ENCODE measurements at regions not wholly inside any gene's neighbourhood (a gene's known extent, or its start where the extent isn't known, plus 50 kb on each side); places are given as distances from the start of the nearest gene placed in this dataset.
"Not testable (repeated sequence)": the region's sequence is repeated elsewhere in the genome, so short reads cannot be mapped to it uniquely, and the experiment has no call there.

GRCh38 chr3:64792445-64792844, 104.6 kb upstream of the ADAMTS9 start:
- FAIRE-seq, result no peak

- no peak for FAIRE-seq
Observed at GRCh38 chr3:64789111-64789510, 101.3 kb upstream of the ADAMTS9 start.

- no peak for FAIRE-seq
Observed at GRCh38 chr3:64783200-64783599, 95.4 kb upstream of the ADAMTS9 start.

- not testable (repeated sequence) for FAIRE-seq
Observed at GRCh38 chr3:64780923-64781322, 93.1 kb upstream of the ADAMTS9 start.

GRCh38 chr3:64773137-64773536, 85.3 kb upstream of the ADAMTS9 start:
- FAIRE-seq, result no peak

- no peak for FAIRE-seq
Observed at GRCh38 chr3:64766440-64766839, 78.6 kb upstream of the ADAMTS9 start.

- no peak for FAIRE-seq
Observed at GRCh38 chr3:64765947-64766346, 78.1 kb upstream of the ADAMTS9 start.

- FAIRE-seq, result no peak
Observed at GRCh38 chr3:64764386-64764929, 76.7 kb upstream of the ADAMTS9 start.

- FAIRE-seq, result no peak
Observed at GRCh38 chr3:64763980-64764379, 76.2 kb upstream of the ADAMTS9 start.

- no peak for FAIRE-seq
Observed at GRCh38 chr3:64761729-64762128, 73.9 kb upstream of the ADAMTS9 start.

- FAIRE-seq, result no peak
Observed at GRCh38 chr3:64760258-64760657, 72.5 kb upstream of the ADAMTS9 start.

- no peak for FAIRE-seq
Observed at GRCh38 chr3:64759811-64760210, 72.0 kb upstream of the ADAMTS9 start.

- FAIRE-seq, result no peak
Observed at GRCh38 chr3:64756398-64756986, 68.7 kb upstream of the ADAMTS9 start.

GRCh38 chr3:64748244-64748904, 60.6 kb upstream of the ADAMTS9 start:
- FAIRE-seq, result no peak

GRCh38 chr3:64747679-64748078, 59.9 kb upstream of the ADAMTS9 start:
- no peak for FAIRE-seq

- no peak for FAIRE-seq
Observed at GRCh38 chr3:64743887-64744243, 56.1 kb upstream of the ADAMTS9 start.

GRCh38 chr3:64743156-64743886, 55.5 kb upstream of the ADAMTS9 start:
- FAIRE-seq, result no peak

- FAIRE-seq, result no peak
Observed at GRCh38 chr3:64741341-64741740, 53.5 kb upstream of the ADAMTS9 start.

- no peak for FAIRE-seq
Observed at GRCh38 chr3:64739971-64740631, 52.3 kb upstream of the ADAMTS9 start.
